Sigmoid colon (tissue), 6 donors: ENCODE measurements at regions not wholly inside any gene's neighbourhood (a gene's known extent, or its start where the extent isn't known, plus 50 kb on each side); places are given as distances from the start of the nearest gene placed in this dataset.

ENCODE experiments used
- DNase-seq: peaks from one replicate; pipeline ENCODE4 v3.0.0-alpha.2; 2019
- H3K27ac ChIP-seq, 4 donors: fragments of 200-600 bp; sonication (generic); one replicate each; pipeline ENCODE4 v1.5.1; 2016 to 2019; ENCODE audit warnings: mild to moderate bottlenecking in 1 of 4
- H3K27me3 ChIP-seq, 3 donors: fragments of 200-600 bp; sonication (generic); one replicate each; pipeline ENCODE4 v1.5.1; 2019; ENCODE audit warnings: mild to moderate bottlenecking in 1 of 3
- H3K36me3 ChIP-seq, 4 donors: fragments of 200-600 bp; sonication (generic); one replicate each; pipeline ENCODE4 v1.5.1; 2016 to 2019
- H3K4me1 ChIP-seq, 4 donors: fragments of 200-600 bp; sonication (generic); one replicate each; pipeline ENCODE4 v1.5.1; 2017 to 2019
- H3K4me3 ChIP-seq, 4 donors: fragments of 200-600 bp; sonication (generic); one replicate each; pipeline ENCODE4 v1.5.1; 2017 to 2019; ENCODE audit warnings: mild to moderate bottlenecking in 2 of 4, moderate library complexity in 1 of 4
- H3K9me3 ChIP-seq, 4 donors: fragments of 200-600 bp in 3 of 4; sonication (generic) in 3 of 4; one replicate each; pipeline versions ENCODE4 v1.5.1 to v1.6.1; 2013 to 2019
- EP300 ChIP-seq, 4 donors: sonication (generic); formaldehyde crosslinking; IDR thresholded peaks; one replicate each; pipeline ENCODE4 v1.6.1; 2017; ENCODE audit warnings: antibody characterized with exemption in 4 of 4
- POLR2A ChIP-seq, 2 donors: fragments of 450-650 bp; IDR thresholded peaks; one replicate each; pipeline ENCODE4 v1.6.1; 2016; ENCODE audit warnings: antibody characterized with exemption in 2 of 2, mild to moderate bottlenecking in 2 of 2, moderate library complexity in 2 of 2
- POLR2AphosphoS5 ChIP-seq, 4 donors: sonication (generic); formaldehyde crosslinking; IDR thresholded peaks; one replicate each; pipeline ENCODE4 v1.6.1; 2017; ENCODE audit warnings: antibody characterized with exemption in 4 of 4
- WGBS, 2 donors: extraction: QIAGEN DNeasy Blood & Tissue Kit; methylation state at CpG; one replicate each; pipeline ENCODE4 v1.1.7; 2013; 5-methylcytosine and 5-hydroxymethylcytosine counted together
- intact Hi-C: fragments of 100-400 bp; cut with DNase I; formaldehyde crosslinking; loops from one replicate; pipeline ENCODE4 v1.15.1; 2023
- TF ChIP-seq, protein P1 (sequence below), 4 experiments: fragments of 450-650 bp in 3 of 4; fragments of 200-600 bp in 1 of 4; IDR thresholded peaks; one replicate each; pipeline ENCODE4 v1.5.1; 2016 to 2019; ENCODE audit warnings: antibody characterized with exemption in 4 of 4, mild to moderate bottlenecking in 3 of 4, moderate library complexity in 2 of 4
- donor health status: healthy with polysubstance abuse.
- donor health status: healthy.

GRCh38 chr21:38646213-38646837 lies 148.0 kb upstream of the ERG start:
- TF ChIP-seq EP300 (IDR thresholded peaks at IDR 0.05), result no peak
- TF ChIP-seq POLR2AphosphoS5 (IDR thresholded peaks at IDR 0.05), result no peak
- TF ChIP-seq POLR2A (IDR thresholded peaks at IDR 0.05), result no peak
- TF ChIP-seq, protein P1, sequence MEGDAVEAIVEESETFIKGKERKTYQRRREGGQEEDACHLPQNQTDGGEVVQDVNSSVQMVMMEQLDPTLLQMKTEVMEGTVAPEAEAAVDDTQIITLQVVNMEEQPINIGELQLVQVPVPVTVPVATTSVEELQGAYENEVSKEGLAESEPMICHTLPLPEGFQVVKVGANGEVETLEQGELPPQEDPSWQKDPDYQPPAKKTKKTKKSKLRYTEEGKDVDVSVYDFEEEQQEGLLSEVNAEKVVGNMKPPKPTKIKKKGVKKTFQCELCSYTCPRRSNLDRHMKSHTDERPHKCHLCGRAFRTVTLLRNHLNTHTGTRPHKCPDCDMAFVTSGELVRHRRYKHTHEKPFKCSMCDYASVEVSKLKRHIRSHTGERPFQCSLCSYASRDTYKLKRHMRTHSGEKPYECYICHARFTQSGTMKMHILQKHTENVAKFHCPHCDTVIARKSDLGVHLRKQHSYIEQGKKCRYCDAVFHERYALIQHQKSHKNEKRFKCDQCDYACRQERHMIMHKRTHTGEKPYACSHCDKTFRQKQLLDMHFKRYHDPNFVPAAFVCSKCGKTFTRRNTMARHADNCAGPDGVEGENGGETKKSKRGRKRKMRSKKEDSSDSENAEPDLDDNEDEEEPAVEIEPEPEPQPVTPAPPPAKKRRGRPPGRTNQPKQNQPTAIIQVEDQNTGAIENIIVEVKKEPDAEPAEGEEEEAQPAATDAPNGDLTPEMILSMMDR (IDR thresholded peaks at IDR 0.05), result no peak
- intact Hi-C loops, result no loop called here
- H3K9me3 ChIP-seq, result no peaks in the 10 kb centered on the region
- no peaks in the 10 kb centered on the region for H3K4me1 ChIP-seq
- no peak overlapping the region for H3K27ac ChIP-seq
- no peak overlapping the region for H3K4me3 ChIP-seq
- H3K27me3 ChIP-seq, result no peaks in the 10 kb centered on the region
- no peaks in the 10 kb centered on the region for H3K36me3 ChIP-seq
- 89 to 90% methylated on average over 5 of the region's 5 CpGs for WGBS, 2 donors
- no peak for DNase-seq

DNA sequence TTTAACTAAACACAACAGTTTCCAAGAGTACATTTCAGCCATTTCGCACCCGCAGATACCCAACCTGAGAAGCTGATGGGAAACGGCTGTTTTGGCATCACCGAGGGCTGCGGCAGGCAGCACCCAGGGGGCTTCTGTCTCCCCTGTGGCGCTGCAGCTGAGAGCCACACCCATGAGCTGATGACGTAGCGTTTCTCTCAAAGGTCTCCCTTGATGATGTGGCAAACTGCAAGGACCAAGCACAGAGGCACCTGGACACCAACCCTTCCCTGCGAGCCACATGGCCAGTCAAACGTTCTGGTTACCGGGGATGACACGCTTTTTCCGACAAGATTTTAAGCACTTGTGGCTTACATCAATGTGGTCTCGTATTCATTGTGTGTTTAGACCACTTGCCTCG lies 150.8 kb upstream of the ERG start:
- no peak for DNase-seq
- H3K4me3 ChIP-seq, result no peak overlapping the region
- H3K27me3 ChIP-seq, result peaks cover 0 to 4% (median 0%) of the 10 kb centered on the region in 3 donors
- H3K4me1 ChIP-seq, result no peaks in the 10 kb centered on the region
- WGBS, 2 donors, result 91 to 93% methylated on average over 15 of the region's 15 CpGs
- H3K9me3 ChIP-seq, result no peaks in the 10 kb centered on the region
- H3K27ac ChIP-seq, result no peak overlapping the region
- H3K36me3 ChIP-seq, result no peaks in the 10 kb centered on the region
- intact Hi-C loops, result no loop called here
- TF ChIP-seq POLR2AphosphoS5 (IDR thresholded peaks at IDR 0.05) (no peak), POLR2A (IDR thresholded peaks at IDR 0.05) (no peak), EP300 (IDR thresholded peaks at IDR 0.05) (no peak)
- TF ChIP-seq, protein P1 (IDR thresholded peaks at IDR 0.05), result no peak

DNA sequence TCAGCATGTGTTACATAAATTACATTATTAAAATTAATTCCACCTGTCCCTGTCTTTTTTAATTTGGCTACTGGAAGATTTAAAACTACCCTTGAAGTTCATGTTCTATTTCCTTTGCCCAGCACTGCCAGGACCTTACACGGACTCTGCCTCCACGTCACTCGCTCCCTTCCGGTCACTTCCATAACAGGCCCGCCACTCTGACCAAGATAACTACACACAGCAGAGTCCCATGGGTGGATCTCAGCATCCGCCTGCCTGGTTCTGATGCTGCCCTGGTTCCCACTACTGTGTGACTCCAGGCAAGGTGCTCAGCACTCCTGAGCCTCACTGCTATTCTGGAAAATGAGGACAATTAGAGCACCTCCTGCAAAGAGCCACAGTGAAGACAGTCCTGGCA lies 153.3 kb upstream of the ERG start:
- no peak for DNase-seq
- Histone ChIP-seq H3K4me1 (no peaks in the 10 kb centered on the region), H3K4me3 (no peak overlapping the region), H3K27me3 (peaks cover 0 to 21% (median 8%) of the 10 kb centered on the region in 3 donors), H3K27ac (no peak overlapping the region), H3K9me3 (no peaks in the 10 kb centered on the region), H3K36me3 (no peaks in the 10 kb centered on the region)
- TF ChIP-seq, protein P1 (IDR thresholded peaks at IDR 0.05), result no peak
- no peak for TF ChIP-seq POLR2AphosphoS5 (IDR thresholded peaks at IDR 0.05)
- no peak for TF ChIP-seq EP300 (IDR thresholded peaks at IDR 0.05)
- TF ChIP-seq POLR2A (IDR thresholded peaks at IDR 0.05), result no peak
- intact Hi-C loops, result no loop called here
- WGBS, 2 donors, result 92 to 94% methylated on average over 6 of the region's 6 CpGs

GRCh38 chr21:38652396-38652795 lies 153.3 kb upstream of the ETS2 start:
- Histone ChIP-seq H3K4me1 (no peaks in the 10 kb centered on the region), H3K9me3 (no peaks in the 10 kb centered on the region), H3K4me3 (no peak overlapping the region), H3K36me3 (no peaks in the 10 kb centered on the region), H3K27ac (no peak overlapping the region), H3K27me3 (peaks cover 0 to 29% (median 14%) of the 10 kb centered on the region in 3 donors)
- intact Hi-C loops, result no loop called here
- TF ChIP-seq EP300 (IDR thresholded peaks at IDR 0.05) (no peak), POLR2AphosphoS5 (IDR thresholded peaks at IDR 0.05) (no peak), POLR2A (IDR thresholded peaks at IDR 0.05) (no peak)
- TF ChIP-seq, protein P1 (IDR thresholded peaks at IDR 0.05), result no peak
- DNase-seq, result no peak
- 90 to 92% methylated on average over 6 of the region's 6 CpGs for WGBS, 2 donors

DNA sequence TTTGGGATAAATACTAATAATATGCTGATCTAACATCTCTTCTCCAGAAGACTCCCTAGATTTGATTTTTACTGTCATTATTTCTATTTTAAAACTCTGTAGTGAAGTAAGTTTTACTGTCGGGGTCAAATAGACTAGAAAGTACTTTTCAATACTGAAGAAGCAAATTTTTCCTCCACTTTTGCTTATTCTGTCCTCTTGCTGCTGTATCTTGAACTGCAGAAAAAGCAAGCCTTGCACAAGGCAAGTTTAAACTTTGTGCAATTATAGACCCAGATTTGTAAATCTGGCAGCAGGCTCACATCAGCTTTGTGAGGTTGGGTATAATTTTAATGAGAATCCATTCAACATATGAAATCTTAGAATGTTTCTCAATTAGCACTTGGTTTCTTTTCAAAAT lies 151.1 kb upstream of the ETS2 start:
- WGBS, 2 donors, result 90 to 92% methylated on average over 1 of the region's 1 CpG
- no peak for TF ChIP-seq EP300 (IDR thresholded peaks at IDR 0.05)
- no peak for TF ChIP-seq POLR2A (IDR thresholded peaks at IDR 0.05)
- no peak for TF ChIP-seq POLR2AphosphoS5 (IDR thresholded peaks at IDR 0.05)
- TF ChIP-seq, protein P1 (IDR thresholded peaks at IDR 0.05), result no peak

More for the DNA sequence above, 151.1 kb upstream of the ETS2 start:
- peaks cover 0 to 50% (median 33%) of the 10 kb centered on the region in 3 donors for H3K27me3 ChIP-seq
- H3K27ac ChIP-seq, result no peak overlapping the region
- intact Hi-C loops, result no loop called here
- no peak for DNase-seq
- no peaks in the 10 kb centered on the region for H3K36me3 ChIP-seq
- no peaks in the 10 kb centered on the region for H3K9me3 ChIP-seq
- H3K4me1 ChIP-seq, result no peaks in the 10 kb centered on the region
- no peak overlapping the region for H3K4me3 ChIP-seq
